Activated T-cell treated with anti-CD3 and anti-CD28 coated beads, Interleukin-2, amount 50 U/mL, for 1 hour (primary cell): ENCODE measurements at regions not wholly inside any gene's neighbourhood (a gene's known extent, or its start where the extent isn't known, plus 50 kb on each side); places are given as distances from the start of the nearest gene placed in this dataset.
"Not testable (repeated sequence)": the region's sequence is repeated elsewhere in the genome, so short reads cannot be mapped to it uniquely, and the experiment has no call there.

Source experiments
- DNase-seq: peaks from one replicate; pipeline ENCODE4 v3.0.0-alpha.2; 2020

GRCh38 chr2:106288873-106289272 is 94.8 kb upstream of the UXS1 start:
- no peak for DNase-seq

- DNase-seq, result no peak
Observed at GRCh38 chr2:106285237-106285829, 91.2 kb upstream of the UXS1 start.

GRCh38 chr2:106284691-106285202 is 90.6 kb upstream of the UXS1 start:
- DNase-seq, result no peak

- DNase-seq, result no peak
Observed at GRCh38 chr2:106284255-106284654, 90.2 kb upstream of the UXS1 start.

GRCh38 chr2:106283228-106284152 is 89.4 kb upstream of the UXS1 start:
- not testable (repeated sequence) for DNase-seq

GRCh38 chr2:106282462-106283170 is 88.5 kb upstream of the UXS1 start:
- no peak for DNase-seq

GRCh38 chr2:106281907-106282430 is 87.9 kb upstream of the UXS1 start:
- not testable (repeated sequence) for DNase-seq

GRCh38 chr2:106280722-106281446 is 86.8 kb upstream of the UXS1 start:
- no peak for DNase-seq

GRCh38 chr2:106280224-106280623 is 86.1 kb upstream of the UXS1 start:
- no peak for DNase-seq

GRCh38 chr2:106278112-106278876 is 84.2 kb upstream of the UXS1 start:
- DNase-seq, result no peak

- no peak for DNase-seq
Observed at GRCh38 chr2:106277426-106277825, 83.3 kb upstream of the UXS1 start.

GRCh38 chr2:106275971-106276370 is 81.9 kb upstream of the UXS1 start:
- DNase-seq, result no peak

GRCh38 chr2:106274668-106275067 is 80.6 kb upstream of the UXS1 start:
- DNase-seq, result no peak

GRCh38 chr2:106272216-106272807 is 78.2 kb upstream of the UXS1 start:
- DNase-seq, result no peak

GRCh38 chr2:106270471-106270891 is 76.4 kb upstream of the UXS1 start:
- no peak for DNase-seq

- DNase-seq, result peak; percentile 56
Observed at GRCh38 chr2:106269591-106270291, 75.6 kb upstream of the UXS1 start.

- DNase-seq, result no peak
Observed at GRCh38 chr2:106267997-106268396, 73.9 kb upstream of the UXS1 start.

- no peak for DNase-seq
Observed at GRCh38 chr2:106261871-106262321, 67.8 kb upstream of the UXS1 start.

- DNase-seq, result not testable (repeated sequence)
Observed at GRCh38 chr2:106258859-106259258, 64.8 kb upstream of the UXS1 start.

GRCh38 chr2:106257830-106258229 is 63.7 kb upstream of the UXS1 start:
- no peak for DNase-seq
